SK-N-SH (cell line): ENCODE measurements at regions not wholly inside any gene's neighbourhood (a gene's known extent, or its start where the extent isn't known, plus 50 kb on each side); places are given as distances from the start of the nearest gene placed in this dataset.

ENCODE experiments used
- CTCF ChIA-PET: fragments of 300-600, 350-600 bp; formaldehyde crosslinking; extraction: SDS; loops from one replicate; lab custom pipeline; 2021; lab: Yijun Ruan, JAX
- POLR2A ChIA-PET: fragments of 350-600 bp; sonication (Branson Sonifier 250); formaldehyde crosslinking; extraction: SDS; loops from one replicate; lab custom pipeline; 2020; ENCODE audit warnings: antibody characterized with exemption, inconsistent platforms; lab: Yijun Ruan, JAX
- DNase-seq: peaks from one replicate; pipeline ENCODE4 v3.0.0; 2012
- H2AFZ ChIP-seq: fragments of 200-600 bp; sonication (generic); 2 replicates; pipeline ENCODE4 v1.8.1; 2016; ENCODE audit warnings: antibody characterized with exemption, mild to moderate bottlenecking, low read depth
- H3F3A ChIP-seq: fragments of 200-600 bp; sonication (generic); replicated peaks from 2 replicates; pipeline ENCODE3; 2016; ENCODE audit warnings: antibody characterized with exemption, mild to moderate bottlenecking; ENCODE audit not compliant: insufficient read depth
- H3K27ac ChIP-seq, 2 experiments: fragments of 200-500 bp in 1 of 2; fragments of 200-600 bp in 1 of 2; sonication (Bioruptor generic) in 1 of 2; sonication (generic), shearing (Covaris generic) in 1 of 2; 2 replicates each; pipeline versions ENCODE4 v1.5.1 to v1.6.1; 2014 to 2016; ENCODE audit warnings: low read depth in 2 of 2, inconsistent platforms in 1 of 2, low read length in 1 of 2, mild to moderate bottlenecking in 1 of 2, mixed read lengths in 1 of 2
- H3K27me3 ChIP-seq: fragments of 200-600 bp; sonication (generic), shearing (Covaris generic); 2 replicates; pipeline ENCODE4 v1.6.1; 2016; ENCODE audit warnings: mixed run types; ENCODE audit not compliant: insufficient read depth
- H3K36me3 ChIP-seq, 2 experiments: fragments of 200-500 bp in 1 of 2; fragments of 200-600 bp in 1 of 2; sonication (Bioruptor generic) in 1 of 2; sonication (generic) in 1 of 2; replicated peaks in 1 of 2; 2 replicates each; pipeline versions ENCODE3 to v1.5.1; 2014 to 2016; ENCODE audit warnings: low read length in 1 of 2, mild to moderate bottlenecking in 1 of 2; ENCODE audit not compliant: insufficient read depth in 2 of 2, control insufficient read depth in 1 of 2
- H3K4me1 ChIP-seq, 2 experiments: fragments of 200-500 bp in 1 of 2; fragments of 200-600 bp in 1 of 2; sonication (Bioruptor generic) in 1 of 2; sonication (generic), shearing (Covaris generic) in 1 of 2; 2 replicates each; pipeline versions ENCODE4 v1.5.1 to v1.6.1; 2014 to 2016; ENCODE audit warnings: low read depth in 1 of 2, low read length in 1 of 2, mixed run types in 1 of 2; ENCODE audit not compliant: insufficient read depth in 2 of 2, control insufficient read depth in 1 of 2
- H3K4me2 ChIP-seq: fragments of 200-600 bp; sonication (generic), shearing (Covaris generic); 2 replicates; pipeline ENCODE4 v1.6.1; 2017; ENCODE audit warnings: mixed run types
- H3K4me3 ChIP-seq, 2 experiments: fragments of 200-500 bp in 1 of 2; fragments of 200-600 bp in 1 of 2; sonication (Bioruptor generic) in 1 of 2; sonication (generic), shearing (Covaris generic) in 1 of 2; 2 replicates each; pipeline versions ENCODE4 v1.5.1 to v1.8.1; 2014 to 2016; ENCODE audit warnings: low read depth in 2 of 2, inconsistent platforms in 1 of 2, low read length in 1 of 2, mild to moderate bottlenecking in 1 of 2, mixed read lengths in 1 of 2, moderate library complexity in 1 of 2
- H3K79me2 ChIP-seq: fragments of 200-600 bp; sonication (generic); 2 replicates; pipeline ENCODE4 v1.8.1; 2017; ENCODE audit warnings: mild to moderate bottlenecking; ENCODE audit not compliant: insufficient read depth
- H3K9ac ChIP-seq: fragments of 200-600 bp; sonication (generic); 2 replicates; pipeline ENCODE4 v1.6.1; 2017; ENCODE audit warnings: mixed run types
- H3K9me2 ChIP-seq: fragments of 200-600 bp; sonication (generic); 2 replicates; pipeline ENCODE4 v1.6.1; 2017; ENCODE audit warnings: mixed run types
- H3K9me3 ChIP-seq: fragments of 200-600 bp; sonication (generic); 2 replicates; pipeline ENCODE4 v1.6.1; 2017; ENCODE audit warnings: mixed run types, mild to moderate bottlenecking, moderate library complexity
- H4K20me1 ChIP-seq: fragments of 200-600 bp; sonication (generic); 2 replicates; pipeline ENCODE4 v1.6.1; 2017; ENCODE audit warnings: mild to moderate bottlenecking, mixed run types; ENCODE audit not compliant: insufficient read depth
- CHD2 ChIP-seq: fragments of 150-350 bp; IDR thresholded peaks from 2 replicates; pipeline ENCODE4 v1.6.1; 2018; ENCODE audit warnings: low read length; ENCODE audit not compliant: partially characterized antibody
- ELF1 ChIP-seq: IDR thresholded peaks from 2 replicates; pipeline ENCODE4 v1.4.0; 2012
- EP300 ChIP-seq, 2 experiments: IDR thresholded peaks; 2 replicates each; pipeline versions ENCODE4 v1.4.0 to v1.6.1; 2012; ENCODE audit warnings: borderline replicate concordance in 1 of 2, low read depth in 1 of 2, low read length in 1 of 2
- FOSL2 ChIP-seq: IDR thresholded peaks from 2 replicates; pipeline ENCODE4 v1.4.0; 2012; ENCODE audit warnings: low read depth, mild to moderate bottlenecking, moderate library complexity, borderline replicate concordance
- FOXM1 ChIP-seq: IDR thresholded peaks from 2 replicates; pipeline ENCODE4 v1.4.0; 2012; ENCODE audit warnings: low read depth, mild to moderate bottlenecking
- GABPA ChIP-seq: IDR thresholded peaks from 2 replicates; pipeline ENCODE4 v1.4.0; 2012; ENCODE audit warnings: low read depth, mild to moderate bottlenecking
- IRF3 ChIP-seq: fragments of 150-350 bp; IDR thresholded peaks from 2 replicates; pipeline ENCODE4 v1.6.1; 2016; ENCODE audit warnings: mild to moderate bottlenecking, low read depth, low read length
- JUND ChIP-seq: IDR thresholded peaks from 2 replicates; pipeline ENCODE4 v1.4.0; 2012
- MEF2A ChIP-seq: IDR thresholded peaks from 2 replicates; pipeline ENCODE4 v1.4.0; 2012; ENCODE audit warnings: low read depth, borderline replicate concordance
- MXI1 ChIP-seq: IDR thresholded peaks from 2 replicates; pipeline ENCODE4 v1.6.1; 2012; ENCODE audit warnings: mild to moderate bottlenecking, low read depth, low read length, improper control_type of control experiment
- NRF1 ChIP-seq: IDR thresholded peaks from 2 replicates; pipeline ENCODE4 v1.6.1; 2012; ENCODE audit warnings: low read depth, mild to moderate bottlenecking, low read length
- POLR2AphosphoS5 ChIP-seq: IDR thresholded peaks from 2 replicates; pipeline ENCODE4 v1.6.1; 2012; ENCODE audit warnings: low read depth, low read length
- REST ChIP-seq: IDR thresholded peaks from 2 replicates; pipeline ENCODE4 v1.6.1; 2012; ENCODE audit warnings: mild to moderate bottlenecking, low read depth, low read length, moderate library complexity
- RXRA ChIP-seq: IDR thresholded peaks from 2 replicates; pipeline ENCODE4 v1.4.0; 2012; ENCODE audit warnings: low read depth, mild to moderate bottlenecking, borderline replicate concordance
- SIN3A ChIP-seq: IDR thresholded peaks from 2 replicates; pipeline ENCODE4 v1.6.1; 2012; ENCODE audit warnings: low read depth, mild to moderate bottlenecking, low read length, moderate library complexity, borderline replicate concordance
- SMC3 ChIP-seq: IDR thresholded peaks from 2 replicates; pipeline ENCODE4 v1.6.1; 2012; ENCODE audit warnings: low read depth, low read length, improper control_type of control experiment
- TAF1 ChIP-seq: IDR thresholded peaks from 2 replicates; pipeline ENCODE4 v1.6.1; 2012; ENCODE audit warnings: low read depth, mild to moderate bottlenecking, low read length, moderate library complexity, borderline replicate concordance
- TCF12 ChIP-seq: IDR thresholded peaks from 2 replicates; pipeline ENCODE4 v1.4.0; 2012
- WGBS: methylation state at CpG from one replicate; pipeline ENCODE4 v1.1.6; 2017; ENCODE audit warnings: low lambda C conversion rate; 5-methylcytosine and 5-hydroxymethylcytosine counted together
- TF ChIP-seq, protein P1 (sequence below): fragments of 150-350 bp; IDR thresholded peaks from 2 replicates; pipeline ENCODE4 v1.6.1; 2017; ENCODE audit warnings: antibody characterized with exemption, low read length, low read depth, borderline replicate concordance

- CTCF ChIA-PET: no interaction called here
- H3K9ac ChIP-seq: no peak overlapping the region
- no peaks in the 10 kb centered on the region for H3K36me3 ChIP-seq
- POLR2A ChIA-PET: no interaction called here
- H3K79me2 ChIP-seq: no peaks in the 10 kb centered on the region
- no peak overlapping the region for H3K27ac ChIP-seq
- H3K9me3 ChIP-seq: no peaks in the 10 kb centered on the region
- H2AFZ ChIP-seq: no peak overlapping the region
- H3K4me1 ChIP-seq: peaks cover 0 to 16% of the 10 kb centered on the region in 2 experiments; a peak in 1 of 4 replicates
- H3K27me3 ChIP-seq: peaks cover 10% of the 10 kb centered on the region
- no peak for DNase-seq
- H3F3A ChIP-seq: no peaks in the 10 kb centered on the region
- no peak overlapping the region for H3K4me3 ChIP-seq
- no peak overlapping the region for H3K4me2 ChIP-seq
- 20% methylated on average over 6 of the region's 6 CpGs for WGBS
- TF ChIP-seq IRF3: no peak
- no peak for TF ChIP-seq MXI1
- TF ChIP-seq SMC3: no peak
- TF ChIP-seq FOXM1: no peak
- no peak for TF ChIP-seq EP300 (IDR thresholded peaks at IDR 0.05; ENCODE audit: borderline replicate concordance in 1 of 2, low read depth in 1 of 2, low read length in 1 of 2)
- TF ChIP-seq TAF1: no peak
- no peak for TF ChIP-seq MEF2A
- no peak for TF ChIP-seq NRF1
- no peaks in the 10 kb centered on the region for H3K9me2 ChIP-seq
- H4K20me1 ChIP-seq: no peaks in the 10 kb centered on the region
Measured at GRCh38 chr2:126981476-126981875, 82.8 kb downstream of the TEX51 start.

GRCh38 chr2:126982935-126983334 is 84.2 kb downstream of the TEX51 start:
- Histone ChIP-seq H3K9ac (no peak overlapping the region), H3K9me2 (no peaks in the 10 kb centered on the region), H3K79me2 (no peaks in the 10 kb centered on the region), H3K27ac (no peak overlapping the region), H4K20me1 (no peaks in the 10 kb centered on the region), H3K4me1 (peaks cover 0 to 6% of the 10 kb centered on the region in 2 experiments; a peak in 1 of 4 replicates), H3K4me3 (no peak overlapping the region), H3K36me3 (no peaks in the 10 kb centered on the region), H3F3A (no peaks in the 10 kb centered on the region), H2AFZ (no peak overlapping the region), H3K9me3 (no peaks in the 10 kb centered on the region), H3K4me2 (no peak overlapping the region), H3K27me3 (peaks cover 4% of the 10 kb centered on the region)
- TF ChIP-seq GABPA (no peak), POLR2AphosphoS5 (no peak), NRF1 (no peak), ELF1 (no peak), FOSL2 (no peak), CHD2 (no peak), SIN3A (no peak), JUND (no peak), TAF1 (no peak), MXI1 (no peak), TCF12 (no peak), RXRA (no peak), REST (no peak)
- TF ChIP-seq, protein P1, sequence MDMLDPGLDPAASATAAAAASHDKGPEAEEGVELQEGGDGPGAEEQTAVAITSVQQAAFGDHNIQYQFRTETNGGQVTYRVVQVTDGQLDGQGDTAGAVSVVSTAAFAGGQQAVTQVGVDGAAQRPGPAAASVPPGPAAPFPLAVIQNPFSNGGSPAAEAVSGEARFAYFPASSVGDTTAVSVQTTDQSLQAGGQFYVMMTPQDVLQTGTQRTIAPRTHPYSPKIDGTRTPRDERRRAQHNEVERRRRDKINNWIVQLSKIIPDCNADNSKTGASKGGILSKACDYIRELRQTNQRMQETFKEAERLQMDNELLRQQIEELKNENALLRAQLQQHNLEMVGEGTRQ: no peak
- POLR2A ChIA-PET: no interaction called here
- no peak for DNase-seq
- 27% methylated on average over 5 of the region's 5 CpGs for WGBS
- CTCF ChIA-PET: interaction anchor here (0.6 kb wide), 1 partner anchor 9 kb away, joined by 3 read pairs; no protein-coding TSS in a partner anchor
